OCI-LY3 (cell line): ENCODE measurements at regions not wholly inside any gene's neighbourhood (a gene's known extent, or its start where the extent isn't known, plus 50 kb on each side); places are given as distances from the start of the nearest gene placed in this dataset.

Experiments used
- CTCF ChIP-seq: fragments of 200-600, 300-600 bp; sonication (generic); IDR thresholded peaks from 2 replicates; pipeline ENCODE4 v1.5.1; 2014; ENCODE audit warnings: antibody characterized with exemption, low read length, low read depth
- EZH2phosphoT487 ChIP-seq: fragments of 200-600 bp; shearing (Covaris generic); IDR thresholded peaks from 2 replicates; pipeline ENCODE4 v1.6.1; 2018; ENCODE audit warnings: antibody characterized with exemption, mixed run types, low read depth

DNA sequence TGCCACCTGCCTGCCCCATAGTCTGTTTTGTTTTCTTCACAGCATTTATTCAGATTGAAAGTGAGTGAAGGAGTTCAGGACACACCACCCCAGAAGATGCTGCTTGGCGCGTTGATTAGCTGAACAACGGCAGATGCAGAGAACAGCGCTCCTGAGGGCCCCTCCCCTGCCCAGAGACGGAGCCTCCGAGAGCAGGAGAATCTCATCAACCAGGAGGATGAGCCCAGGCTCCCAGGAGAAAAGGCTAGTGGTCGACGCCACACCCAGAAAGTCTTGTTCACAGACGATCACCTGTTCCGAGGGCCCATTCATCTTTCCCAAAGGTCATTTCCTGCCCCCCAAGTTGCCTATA lies 180.4 kb upstream of the PPP1R26 start:
- TF ChIP-seq CTCF (no peak), EZH2phosphoT487 (no peak)
